GM18907 (cell line): ENCODE measurements at regions not wholly inside any gene's neighbourhood (a gene's known extent, or its start where the extent isn't known, plus 50 kb on each side); places are given as distances from the start of the nearest gene placed in this dataset.
"Not testable (repeated sequence)": the region's sequence is repeated elsewhere in the genome, so short reads cannot be mapped to it uniquely, and the experiment has no call there.

Experiments used
- ATAC-seq: cut with Tn5 transposase; IDR thresholded peaks from one replicate; pipeline ENCODE4 v1.9.1; 2021; ENCODE audit warnings: mild to moderate bottlenecking, moderate library complexity; ENCODE audit not compliant: unreplicated experiment

DNA sequence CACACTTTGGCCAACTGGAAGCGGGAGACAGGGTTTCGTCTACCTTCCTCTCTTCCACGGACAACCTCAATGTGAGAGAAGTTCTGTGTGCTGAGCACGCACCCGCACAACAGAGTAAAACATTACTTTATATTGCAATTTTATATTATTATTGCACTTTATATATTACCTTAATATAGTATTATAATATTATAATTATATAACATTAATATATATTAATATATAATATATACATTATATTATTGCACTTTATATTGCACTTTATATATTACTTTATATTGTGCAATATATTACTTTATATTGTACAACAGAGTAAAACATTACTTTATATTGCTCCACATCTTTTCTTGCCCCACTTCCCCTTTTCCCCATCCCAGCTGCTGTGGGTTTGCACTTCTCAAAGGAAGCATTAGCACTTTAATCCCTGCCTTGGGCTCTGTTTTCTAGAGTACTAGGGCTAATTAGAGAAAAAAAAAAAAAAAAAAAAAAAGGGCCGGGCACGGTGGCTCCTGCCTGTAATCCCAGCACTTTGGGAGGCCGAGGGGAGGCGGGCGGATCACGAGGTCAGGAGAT lies 76.4 kb upstream of the SLC4A7 start:
- no peak for ATAC-seq

DNA sequence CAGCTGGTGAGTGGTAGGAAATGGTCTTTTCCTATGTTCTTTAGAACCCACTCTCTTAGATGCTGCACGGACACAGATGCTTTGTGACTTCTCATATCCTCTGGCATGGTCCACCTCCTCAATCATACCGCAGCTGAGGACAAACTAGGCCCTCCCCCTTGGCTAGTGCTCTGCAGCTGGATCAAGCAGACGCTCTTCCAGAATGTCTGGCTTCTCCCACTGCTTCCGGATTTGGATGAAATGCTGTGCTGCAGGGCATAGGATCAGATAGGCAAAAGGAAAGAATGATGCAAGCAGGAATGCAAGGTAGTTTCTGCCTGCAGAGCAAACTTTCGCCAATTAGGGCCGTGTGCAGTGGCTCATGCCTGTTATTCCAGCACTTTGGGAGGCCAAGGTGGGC lies 75.7 kb upstream of the SLC4A7 start:
- no peak for ATAC-seq

DNA sequence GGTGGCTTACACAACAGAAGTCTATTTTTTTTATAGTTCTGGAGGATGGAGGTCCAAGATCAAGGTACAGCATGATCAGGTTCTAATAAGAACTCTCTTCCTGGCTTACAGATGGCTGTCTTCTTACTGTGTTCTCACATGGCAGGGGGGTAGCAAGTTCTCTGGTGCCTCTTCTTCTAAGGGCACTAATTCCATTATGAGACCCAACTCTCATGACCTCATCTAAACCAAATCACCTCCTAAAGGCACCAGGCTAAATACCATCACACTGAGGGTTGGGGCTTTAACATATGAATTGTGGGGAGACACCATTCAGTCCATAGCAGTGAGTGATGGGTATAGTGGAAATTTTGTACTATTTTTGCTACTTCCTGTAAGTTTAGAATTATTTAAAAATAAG lies 75.2 kb upstream of the SLC4A7 start:
- no peak for ATAC-seq

DNA sequence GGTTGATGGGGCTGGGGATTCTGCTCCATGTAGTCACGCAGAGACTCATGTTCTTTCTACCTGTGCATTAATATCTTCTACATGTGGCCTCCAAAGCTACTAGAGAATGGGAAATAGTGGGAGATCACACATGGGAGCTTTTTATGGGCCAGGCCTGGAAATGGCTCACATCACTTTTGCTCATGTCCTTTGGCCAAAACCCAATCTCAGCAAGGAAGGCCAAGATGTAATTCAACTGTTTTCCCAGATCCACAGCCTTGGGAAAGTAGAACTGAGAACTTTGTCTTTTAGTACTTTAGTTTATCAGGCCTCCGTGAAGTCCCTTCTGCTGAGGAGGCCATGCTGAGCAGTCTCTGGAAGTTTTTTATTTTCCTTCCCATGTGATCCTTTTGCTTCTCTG lies 73.2 kb upstream of the SLC4A7 start:
- ATAC-seq: no peak

DNA sequence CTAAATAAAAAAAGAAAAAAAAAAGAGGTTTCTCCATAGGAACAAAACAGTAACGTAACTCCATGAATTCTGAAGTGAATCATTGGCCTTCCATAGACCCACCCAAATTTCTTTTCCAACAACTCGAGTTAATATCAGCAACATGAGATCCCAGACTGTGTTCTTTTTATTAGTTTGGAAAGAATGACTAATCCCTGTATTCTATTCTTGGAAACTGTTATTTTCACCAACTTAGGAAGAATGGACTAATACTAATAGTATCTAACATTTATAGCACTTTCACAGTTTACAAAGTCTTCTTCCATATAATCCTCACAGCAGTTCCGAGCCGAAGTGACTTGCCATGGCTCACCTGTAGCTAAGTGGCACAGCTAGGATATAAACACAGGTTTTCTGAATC lies 72.7 kb upstream of the SLC4A7 start:
- ATAC-seq: no peak

DNA sequence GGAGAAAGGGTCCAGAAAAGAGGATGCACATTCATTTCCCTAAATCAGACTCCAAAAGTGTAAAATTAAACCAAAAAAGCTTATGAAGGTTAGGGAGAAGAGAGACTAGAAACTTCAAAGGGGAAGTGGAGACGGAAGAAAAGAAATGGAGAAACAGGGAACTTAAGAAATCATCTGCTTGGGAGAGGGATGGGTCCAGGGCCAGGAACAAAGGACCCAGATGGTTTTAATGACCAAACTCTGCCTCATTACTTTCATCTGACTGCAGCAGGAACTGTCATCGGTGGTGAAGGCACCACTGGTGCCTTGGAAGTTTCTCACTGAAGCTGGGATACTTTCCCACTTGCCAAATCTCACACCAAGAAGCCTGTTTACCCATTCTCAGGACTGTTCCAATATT lies 70.5 kb upstream of the SLC4A7 start:
- ATAC-seq: no peak

DNA sequence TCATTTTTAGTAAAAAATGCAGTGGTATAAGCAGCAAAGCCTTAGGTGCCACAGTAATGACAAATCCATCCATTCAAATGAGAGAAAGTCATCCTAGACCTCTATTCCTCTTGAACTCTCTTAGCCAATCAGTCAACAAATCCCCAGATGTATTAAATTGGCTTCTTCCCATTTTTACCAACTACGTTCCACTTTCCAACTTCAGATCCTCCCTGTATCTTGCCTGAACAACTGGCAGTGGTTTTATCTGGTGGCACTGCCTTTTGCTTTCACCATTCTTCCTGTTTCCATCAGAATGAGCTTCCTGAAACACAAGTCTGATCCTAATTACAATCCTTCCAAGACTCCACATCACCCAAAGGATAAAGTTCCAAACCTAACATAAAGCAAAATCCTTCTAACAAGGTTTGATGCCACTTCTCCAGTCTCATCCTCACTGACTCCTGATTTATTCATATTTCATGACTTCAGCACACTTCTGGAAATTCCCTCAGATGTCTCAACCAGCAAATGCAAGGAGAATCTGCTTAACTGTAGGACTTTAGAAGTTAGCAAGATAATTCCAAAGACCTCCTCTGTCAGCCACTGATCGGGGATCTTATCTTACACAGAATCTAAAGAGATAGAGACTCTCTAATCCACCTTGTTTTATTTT lies 69.8 kb upstream of the SLC4A7 start:
- ATAC-seq: no peak

DNA sequence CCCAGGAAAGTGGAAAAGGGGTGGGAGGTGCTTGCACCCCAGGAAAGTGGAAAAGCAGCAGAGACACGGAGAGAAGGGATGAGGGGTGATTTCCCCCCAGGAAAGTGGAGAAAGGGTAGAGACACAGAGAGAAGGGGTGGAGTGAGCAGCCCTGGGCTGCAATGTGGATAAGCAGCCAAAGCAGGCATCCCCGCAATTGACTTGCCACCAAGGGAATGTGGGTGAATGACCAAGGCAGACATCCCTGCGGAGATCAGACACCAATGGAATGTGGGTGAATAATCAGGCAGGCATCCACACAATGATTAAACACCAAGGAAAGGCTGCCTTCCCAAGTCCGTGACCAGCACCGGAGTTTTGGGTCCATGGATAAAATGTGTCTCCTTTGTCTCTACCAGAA lies 68.5 kb upstream of the SLC4A7 start:
- not testable (repeated sequence) for ATAC-seq

DNA sequence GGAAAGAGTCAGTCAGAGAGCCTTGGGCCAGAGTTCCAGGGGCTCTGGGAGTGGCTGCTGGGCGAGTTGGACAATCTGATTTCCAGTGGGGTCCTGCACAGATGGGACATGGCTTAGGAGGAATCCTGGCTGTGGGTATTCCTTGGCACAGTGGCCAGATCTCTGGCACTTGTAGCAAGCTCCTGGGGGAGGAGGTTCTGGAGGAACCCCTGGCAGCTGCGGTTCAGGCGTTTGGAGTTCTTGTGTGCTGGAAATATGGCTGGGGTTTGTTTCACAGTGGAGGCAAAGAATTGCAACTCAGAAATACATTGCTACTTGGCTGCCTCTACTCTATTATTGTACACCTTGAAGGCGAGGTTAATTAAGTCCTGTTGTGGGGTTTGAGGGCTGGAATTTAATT lies 67.2 kb upstream of the SLC4A7 start:
- ATAC-seq: not testable (repeated sequence)

DNA sequence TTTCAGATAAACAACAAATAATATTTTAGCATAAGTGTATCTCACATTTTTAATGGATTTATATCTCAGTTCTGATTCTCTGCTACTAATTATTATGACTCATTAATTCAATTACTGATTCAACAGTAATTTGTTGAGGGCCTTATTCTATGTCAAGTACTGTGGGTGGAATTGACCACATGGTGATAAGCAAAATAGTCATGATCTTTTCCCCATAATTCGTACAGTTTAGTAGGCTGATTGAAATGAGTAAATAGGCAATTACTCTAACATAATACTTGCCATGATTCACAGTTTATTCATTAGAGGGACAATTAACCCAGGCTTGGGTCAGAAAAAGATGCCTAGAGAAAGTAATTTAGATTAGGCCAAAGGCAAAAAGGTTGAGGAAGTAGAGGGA lies 60.9 kb upstream of the SLC4A7 start:
- no peak for ATAC-seq

DNA sequence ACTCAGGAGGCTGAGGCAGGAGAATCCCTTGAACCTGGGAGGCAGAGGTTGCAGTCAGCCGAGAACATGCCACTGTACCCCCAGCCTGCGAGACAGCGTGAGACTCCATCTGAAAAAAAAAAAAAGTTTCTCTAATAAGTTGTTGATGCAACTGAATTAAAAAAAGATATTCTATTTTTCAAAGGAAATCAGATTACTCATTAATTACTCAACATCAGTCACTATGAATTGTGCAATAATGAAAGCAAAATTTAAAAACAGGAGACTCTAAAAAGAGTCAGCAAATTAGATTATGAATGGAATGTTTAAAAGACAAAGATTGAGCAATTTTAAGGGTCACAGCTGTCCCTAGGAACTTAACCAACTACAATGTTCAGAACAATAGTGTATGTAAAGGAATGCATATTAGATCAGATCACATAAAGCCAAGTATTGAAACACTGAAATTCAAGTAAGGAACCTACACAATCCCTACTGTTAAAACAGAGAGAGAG lies 60.2 kb upstream of the SLC4A7 start:
- no peak for ATAC-seq

DNA sequence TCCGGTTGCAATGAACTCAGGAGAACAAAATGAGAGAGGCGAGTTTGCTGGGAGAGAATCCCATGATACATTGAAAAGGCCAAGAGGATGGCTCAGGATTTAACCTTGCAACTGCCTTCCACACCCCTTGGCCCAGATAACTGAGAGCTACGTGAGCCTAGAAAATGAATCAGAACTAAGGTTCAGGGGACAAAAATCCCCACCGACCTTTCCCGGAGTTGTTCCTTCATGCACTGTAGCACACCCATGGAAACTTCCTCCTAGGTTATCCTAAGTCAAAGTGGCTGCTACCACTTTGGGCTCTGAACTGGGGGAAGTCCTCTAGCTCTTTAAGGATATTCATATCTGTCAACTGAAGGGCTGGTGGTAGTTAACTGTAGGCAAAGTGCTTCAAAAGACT lies 58.3 kb upstream of the SLC4A7 start:
- no peak for ATAC-seq

DNA sequence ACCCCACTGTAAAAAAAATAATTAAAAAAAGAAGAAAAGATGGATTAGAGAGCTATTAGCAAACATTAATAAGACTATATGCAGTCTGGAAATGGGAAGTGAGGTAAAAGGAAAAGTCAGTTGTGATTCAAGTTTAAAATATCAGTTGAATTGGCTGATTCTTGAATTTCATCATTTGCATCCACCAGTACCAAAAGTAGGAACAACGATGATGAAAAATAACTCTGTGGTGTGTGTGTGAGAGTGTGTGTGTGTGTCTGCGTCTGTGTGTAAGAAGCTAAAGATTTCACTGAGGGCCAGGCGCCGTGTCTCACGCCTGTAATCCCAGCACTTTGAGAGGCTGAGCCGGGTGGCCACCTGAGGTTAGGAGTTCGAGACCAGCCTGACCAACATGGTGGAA lies 56.0 kb upstream of the SLC4A7 start:
- no peak for ATAC-seq

DNA sequence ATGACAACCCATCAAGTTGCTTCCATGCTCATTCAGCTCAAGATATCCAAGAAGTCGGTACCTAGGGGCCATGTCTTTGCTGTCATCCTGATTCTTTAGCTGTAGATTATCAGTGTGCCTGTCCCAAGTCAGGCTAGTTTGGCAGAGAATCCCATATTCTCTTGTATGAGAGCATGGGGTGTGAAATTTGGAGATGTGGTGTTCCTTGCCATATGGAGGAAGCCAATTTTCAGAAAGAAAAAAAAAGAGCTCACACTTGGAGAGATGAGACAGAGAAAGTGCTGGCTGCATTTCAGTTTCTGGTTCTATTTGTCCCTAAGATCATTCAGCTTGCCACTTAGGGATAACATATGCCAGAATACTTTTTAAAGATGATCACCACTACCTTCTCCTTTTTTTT lies 52.3 kb upstream of the SLC4A7 start:
- no peak for ATAC-seq

DNA sequence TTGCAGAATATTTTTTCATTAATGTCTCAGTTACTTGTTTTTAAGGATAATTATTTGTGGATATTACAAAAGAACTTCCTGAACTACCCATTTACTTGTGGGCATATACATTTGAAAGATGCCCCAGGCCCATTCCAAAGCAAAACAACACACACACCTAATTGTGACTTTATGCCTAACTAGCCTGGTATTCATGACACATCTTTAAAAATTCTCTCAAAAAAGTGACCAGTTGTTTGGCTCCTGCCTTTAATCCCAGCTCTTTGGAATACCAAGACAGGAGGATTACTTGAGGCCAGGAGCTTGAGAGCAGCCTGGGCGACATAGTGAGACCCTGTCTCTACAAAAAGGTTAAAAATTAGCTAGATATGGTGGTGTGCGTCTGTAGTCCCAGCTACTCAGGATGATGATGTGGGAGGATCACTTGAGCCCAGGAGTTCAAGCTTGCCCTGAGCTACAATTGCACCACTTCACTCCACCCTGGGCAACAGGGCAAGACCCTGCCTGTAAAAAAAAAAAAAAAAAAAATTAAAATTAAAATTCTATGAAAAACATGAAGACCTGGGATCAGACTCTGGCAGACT lies 51.7 kb upstream of the SLC4A7 start:
- ATAC-seq: no peak

DNA sequence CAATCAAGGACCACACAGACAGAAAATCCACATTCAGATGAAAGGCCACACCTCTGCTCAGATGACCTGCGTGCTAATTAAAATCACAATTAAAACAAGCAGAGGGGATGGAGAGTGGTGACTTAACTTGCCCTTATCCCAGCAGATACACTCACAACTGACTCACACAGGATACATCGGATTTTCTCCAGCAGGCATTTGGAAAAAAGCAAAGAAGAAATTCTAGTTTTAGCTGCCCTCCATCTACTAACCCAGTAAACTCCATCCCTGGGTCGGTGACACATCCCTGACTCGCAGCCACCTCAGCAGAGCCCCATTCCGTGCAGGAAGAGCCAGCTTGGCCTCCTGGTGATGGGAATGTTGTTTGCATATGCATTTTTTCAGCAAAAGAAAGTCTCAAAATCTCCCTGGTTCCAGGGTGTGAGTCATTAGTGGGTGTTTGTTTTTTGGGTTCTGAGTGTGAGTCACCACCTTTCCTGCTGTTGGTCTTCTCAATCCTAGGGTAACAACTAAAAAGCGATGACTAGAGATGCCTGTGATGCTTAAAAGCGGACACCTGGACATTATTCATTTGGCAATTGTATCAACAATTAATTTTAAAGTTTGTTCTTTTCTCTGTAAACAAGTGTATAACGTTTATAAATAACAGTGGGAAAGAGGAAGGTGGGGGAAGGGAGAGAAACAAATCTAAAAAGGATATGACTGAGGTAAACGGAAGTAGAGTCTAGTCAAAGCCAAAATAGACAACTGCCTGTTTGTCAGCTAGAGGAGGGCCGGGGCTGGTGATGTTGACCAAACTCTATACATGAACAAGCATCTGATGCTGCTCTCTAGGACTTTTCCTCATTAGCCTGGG lies 49.8 kb upstream of the SLC4A7 start:
- ATAC-seq: peak; percentile 82
